NCI-H2171 treated with DMSO at 0.1 percent for 48 hours (cell line): ENCODE measurements at regions not wholly inside any gene's neighbourhood (a gene's known extent, or its start where the extent isn't known, plus 50 kb on each side); places are given as distances from the start of the nearest gene placed in this dataset.
"Not testable (repeated sequence)": the region's sequence is repeated elsewhere in the genome, so short reads cannot be mapped to it uniquely, and the experiment has no call there.

ENCODE experiments used
- DNase-seq: peaks from one replicate; lab custom pipeline; 2025; lab: John Stamatoyannopoulos, UW

GRCh38 chr13:80717776-80718175, 376.9 kb upstream of the SPRY2 start:
- DNase-seq, result no peak

- DNase-seq, result no peak
Observed at GRCh38 chr13:80716610-80717081, 375.7 kb upstream of the SPRY2 start.

GRCh38 chr13:80712026-80712425, 371.1 kb upstream of the SPRY2 start:
- no peak for DNase-seq

- DNase-seq, result no peak
Observed at GRCh38 chr13:80708791-80709190, 367.9 kb upstream of the SPRY2 start.

- no peak for DNase-seq
Observed at GRCh38 chr13:80707000-80707983, 366.4 kb upstream of the SPRY2 start.

GRCh38 chr13:80706164-80706471, 365.2 kb upstream of the SPRY2 start:
- no peak for DNase-seq

GRCh38 chr13:80705371-80706163, 364.6 kb upstream of the SPRY2 start:
- no peak for DNase-seq

- DNase-seq, result no peak
Observed at GRCh38 chr13:80704369-80704768, 363.4 kb upstream of the SPRY2 start.

GRCh38 chr13:80695841-80696240, 354.9 kb upstream of the SPRY2 start:
- no peak for DNase-seq

- DNase-seq, result not testable (repeated sequence)
Observed at GRCh38 chr13:80691814-80692213, 350.9 kb upstream of the SPRY2 start.

GRCh38 chr13:80690208-80690607, 349.3 kb upstream of the SPRY2 start:
- no peak for DNase-seq

- no peak for DNase-seq
Observed at GRCh38 chr13:80688593-80688992, 347.7 kb upstream of the SPRY2 start.

GRCh38 chr13:80685942-80686341, 345.0 kb upstream of the SPRY2 start:
- no peak for DNase-seq

- DNase-seq, result no peak
Observed at GRCh38 chr13:80684217-80684991, 343.5 kb upstream of the SPRY2 start.

GRCh38 chr13:80680786-80681366, 339.9 kb upstream of the SPRY2 start:
- no peak for DNase-seq

GRCh38 chr13:80679423-80679822, 338.5 kb upstream of the SPRY2 start:
- no peak for DNase-seq

- no peak for DNase-seq
Observed at GRCh38 chr13:80677227-80677626, 336.3 kb upstream of the SPRY2 start.

- DNase-seq, result not testable (repeated sequence)
Observed at GRCh38 chr13:80675442-80675841, 334.5 kb upstream of the SPRY2 start.

GRCh38 chr13:80671773-80672172, 330.8 kb upstream of the SPRY2 start:
- DNase-seq, result no peak

GRCh38 chr13:80669112-80669511, 328.2 kb upstream of the SPRY2 start:
- DNase-seq, result no peak

GRCh38 chr13:80668452-80668851, 327.5 kb upstream of the SPRY2 start:
- DNase-seq, result no peak
